ENCODE measurements at regions not wholly inside any gene's neighbourhood (a gene's known extent, or its start where the extent isn't known, plus 50 kb on each side); places are given as distances from the start of the nearest gene placed in this dataset.
"Not testable (repeated sequence)": the region's sequence is repeated elsewhere in the genome, so short reads cannot be mapped to it uniquely, and the experiment has no call there.

DNA sequence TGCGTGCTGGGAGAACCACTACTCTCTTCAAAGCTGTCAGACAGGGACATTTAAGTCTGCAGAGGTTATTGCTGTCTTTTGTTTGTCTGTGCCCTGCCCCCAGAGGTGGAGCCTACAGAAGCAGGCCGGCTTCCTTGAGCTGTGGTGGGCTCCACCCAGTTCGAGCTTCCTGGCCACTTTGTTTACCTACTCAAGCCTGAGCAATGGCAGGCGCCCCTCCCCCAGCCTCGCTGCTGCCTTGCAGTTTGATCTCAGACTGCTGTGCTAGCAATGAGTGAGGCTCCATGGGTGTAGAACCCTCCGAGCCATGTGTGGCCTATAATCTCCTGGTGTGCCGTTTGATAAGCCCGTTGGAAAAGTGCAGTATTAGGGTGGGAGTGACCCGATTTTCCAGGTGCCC lies 542.5 kb upstream of the KLF4 start:
- H3K4me3 ChIP-seq (ENCODE audit: low read length); H3K27me3 ChIP-seq (ENCODE audit: control insufficient read depth, insufficient read depth, low read length); H3K9me3 ChIP-seq (ENCODE audit: control insufficient read depth, low read length); H3K36me3 ChIP-seq (ENCODE audit: control insufficient read depth, insufficient read depth, low read length); H3K9ac ChIP-seq (ENCODE audit: low read length): not testable (repeated sequence)
- H3K4me1 ChIP-seq (ENCODE audit: control insufficient read depth, insufficient read depth, low read length) = peaks cover 32% of the 10 kb centered on the region

DNA sequence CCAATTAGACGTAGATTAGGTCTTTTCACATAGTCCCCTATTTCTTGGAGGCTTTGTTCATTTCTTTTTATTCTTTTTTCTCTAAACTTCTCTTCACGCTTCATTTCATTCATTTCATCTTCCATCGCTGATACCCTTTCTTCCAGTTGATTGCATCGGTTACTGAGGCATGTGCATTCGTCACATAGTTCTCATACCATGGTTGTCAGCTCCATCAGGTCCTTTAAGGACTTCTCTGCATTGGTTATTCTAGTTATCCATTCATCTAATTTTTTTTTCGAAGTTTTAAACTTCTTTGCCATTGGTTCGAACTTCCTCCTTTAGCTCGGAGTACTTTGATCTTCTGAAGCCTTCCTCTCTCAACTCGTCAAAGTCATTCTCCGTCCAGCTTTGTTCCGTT lies 541.7 kb upstream of the KLF4 start:
- H3K36me3 ChIP-seq (ENCODE audit: control insufficient read depth, insufficient read depth, low read length); H3K27me3 ChIP-seq (ENCODE audit: control insufficient read depth, insufficient read depth, low read length); H3K9ac ChIP-seq (ENCODE audit: low read length); H3K9me3 ChIP-seq (ENCODE audit: control insufficient read depth, low read length); H3K4me3 ChIP-seq (ENCODE audit: low read length): not testable (repeated sequence)
- H3K4me1 ChIP-seq (ENCODE audit: control insufficient read depth, insufficient read depth, low read length) = peaks cover 25% of the 10 kb centered on the region

DNA sequence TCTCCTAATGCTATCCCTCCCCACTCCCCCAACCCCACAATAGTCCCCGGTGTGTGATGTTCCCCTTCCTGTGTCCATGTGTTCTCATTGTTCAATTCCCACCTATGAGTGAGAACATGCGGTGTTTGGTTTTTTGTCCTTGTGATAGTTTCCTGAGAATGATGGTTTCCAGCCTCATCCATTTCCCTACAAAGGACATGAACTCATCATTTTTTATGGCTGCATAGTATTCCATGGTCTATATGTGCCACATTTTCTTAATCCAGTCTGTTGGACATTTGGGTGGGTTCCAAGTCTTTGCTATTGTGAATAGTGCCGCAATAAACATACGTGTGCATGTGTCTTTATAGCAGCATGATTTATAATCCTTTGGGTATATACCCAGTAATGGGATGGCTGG lies 537.1 kb upstream of the KLF4 start:
- H3K4me3 ChIP-seq (ENCODE audit: low read length); H3K36me3 ChIP-seq (ENCODE audit: control insufficient read depth, insufficient read depth, low read length); H3K9me3 ChIP-seq (ENCODE audit: control insufficient read depth, low read length); H3K27me3 ChIP-seq (ENCODE audit: control insufficient read depth, insufficient read depth, low read length); H3K9ac ChIP-seq (ENCODE audit: low read length); H3K4me1 ChIP-seq (ENCODE audit: control insufficient read depth, insufficient read depth, low read length): not testable (repeated sequence)

DNA sequence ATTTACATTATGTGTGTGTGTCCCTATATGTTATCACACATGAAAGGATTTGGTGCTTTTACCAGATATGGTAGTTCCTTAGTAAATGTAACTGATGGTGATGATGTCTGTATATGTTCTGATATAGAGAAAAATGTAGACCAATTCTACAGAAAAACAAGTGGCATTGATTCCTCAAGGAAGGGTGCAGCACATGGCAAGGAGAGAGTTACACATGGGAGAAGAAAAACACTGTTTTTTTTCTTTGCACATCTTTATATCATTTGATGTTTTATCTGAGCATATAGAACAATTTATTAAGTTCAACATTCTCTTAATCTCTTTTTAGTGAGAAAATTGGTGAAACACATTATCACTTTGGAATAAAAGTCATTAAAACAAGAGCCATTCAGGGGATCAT lies 535.0 kb upstream of the KLF4 start:
- Histone ChIP-seq H3K27me3 (ENCODE audit: control insufficient read depth, insufficient read depth, low read length) (no peaks in the 10 kb centered on the region), H3K9me3 (ENCODE audit: control insufficient read depth, low read length) (no peaks in the 10 kb centered on the region), H3K36me3 (ENCODE audit: control insufficient read depth, insufficient read depth, low read length) (no peaks in the 10 kb centered on the region), H3K4me3 (ENCODE audit: low read length) (no peak overlapping the region), H3K4me1 (ENCODE audit: control insufficient read depth, insufficient read depth, low read length) (no peaks in the 10 kb centered on the region), H3K9ac (ENCODE audit: low read length) (no peak overlapping the region)

DNA sequence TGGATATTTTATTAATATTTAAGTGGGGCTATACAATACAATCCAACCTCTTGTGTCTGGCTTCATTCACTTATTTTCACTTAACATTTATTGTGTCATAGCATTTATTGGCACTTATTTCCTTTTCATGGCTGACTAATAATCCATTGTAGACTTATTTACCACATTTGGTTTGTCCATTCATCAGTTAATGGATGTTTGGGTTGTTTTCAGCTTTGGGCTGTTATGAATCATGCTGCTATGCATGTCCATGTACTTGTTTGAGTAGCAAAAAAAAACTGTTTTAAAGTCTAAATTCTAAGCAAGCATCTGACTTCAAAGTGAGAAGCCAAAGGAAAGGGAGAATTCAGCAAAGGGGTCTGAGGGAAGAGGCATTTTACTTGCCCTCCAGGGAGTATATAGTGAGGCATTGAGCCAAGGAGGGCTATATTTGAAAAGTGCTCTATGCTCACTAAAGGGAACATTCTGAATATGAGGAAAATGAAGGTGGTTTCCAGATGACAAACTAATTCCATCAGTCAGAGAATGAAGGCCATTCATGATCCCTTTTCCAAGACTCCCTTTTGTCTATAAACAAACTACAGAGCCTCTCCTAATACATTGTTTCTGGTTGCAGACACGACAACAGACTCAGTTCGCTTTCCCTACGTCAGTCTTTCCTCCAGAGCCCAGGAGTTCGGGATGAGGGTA lies 532.8 kb upstream of the KLF4 start:
- Histone ChIP-seq H3K4me1 (ENCODE audit: control insufficient read depth, insufficient read depth, low read length) (no peaks in the 10 kb centered on the region), H3K27me3 (ENCODE audit: control insufficient read depth, insufficient read depth, low read length) (no peaks in the 10 kb centered on the region), H3K9ac (ENCODE audit: low read length) (no peak overlapping the region), H3K9me3 (ENCODE audit: control insufficient read depth, low read length) (no peaks in the 10 kb centered on the region), H3K4me3 (ENCODE audit: low read length) (no peak overlapping the region), H3K36me3 (ENCODE audit: control insufficient read depth, insufficient read depth, low read length) (no peaks in the 10 kb centered on the region)

DNA sequence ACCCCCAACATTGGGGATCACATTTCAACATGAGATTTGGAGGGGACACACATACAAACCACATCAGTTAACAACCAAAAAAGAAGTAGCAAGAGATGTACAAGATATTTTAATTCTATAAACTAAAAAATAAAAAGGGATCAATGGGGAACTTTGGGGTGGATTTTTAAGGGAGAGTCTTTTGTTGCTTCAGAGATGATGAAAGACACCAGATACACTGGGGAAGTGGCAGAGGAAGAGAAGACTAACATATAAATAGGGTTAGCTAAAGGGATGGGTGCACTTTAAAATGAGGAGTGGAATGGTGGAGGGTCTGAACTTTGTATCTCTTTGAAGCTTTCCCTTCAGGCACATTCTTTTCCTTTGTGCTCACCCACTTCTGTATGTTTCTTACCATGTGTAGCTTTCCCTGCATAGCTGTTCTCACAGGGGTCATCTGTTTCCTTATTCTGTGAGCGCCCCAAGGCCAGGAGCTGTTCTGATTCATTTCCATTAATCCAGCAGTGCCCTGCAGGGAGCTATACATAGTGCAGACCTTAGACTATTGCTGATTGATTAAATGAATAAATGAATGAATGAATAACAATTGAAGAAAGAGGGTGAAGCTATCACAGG lies 531.6 kb upstream of the KLF4 start:
- no peaks in the 10 kb centered on the region for H3K36me3 ChIP-seq (ENCODE audit: control insufficient read depth, insufficient read depth, low read length)
- no peaks in the 10 kb centered on the region for H3K27me3 ChIP-seq (ENCODE audit: control insufficient read depth, insufficient read depth, low read length)
- H3K9me3 ChIP-seq (ENCODE audit: control insufficient read depth, low read length) = no peaks in the 10 kb centered on the region

DNA sequence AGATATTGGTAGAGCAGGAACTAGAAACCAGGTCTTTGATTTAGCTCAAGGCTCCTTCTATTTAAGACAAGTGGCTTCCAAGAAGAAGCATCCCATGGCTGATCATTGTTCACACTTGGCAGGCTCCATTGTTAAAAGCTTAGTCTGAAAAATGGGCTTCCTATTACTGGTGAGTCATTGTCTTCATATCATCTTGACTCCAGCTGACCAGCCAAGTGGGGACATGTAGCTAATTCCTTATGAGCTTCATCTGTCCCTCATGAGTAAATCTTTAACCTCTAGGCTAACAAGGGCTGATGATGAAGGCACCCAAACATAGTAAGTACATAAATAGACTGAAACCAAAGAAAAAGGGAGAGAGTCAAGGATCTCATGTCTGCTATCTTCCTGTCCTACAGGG lies 530.3 kb upstream of the KLF4 start:
- Histone ChIP-seq H3K9ac (ENCODE audit: low read length) (no peak overlapping the region), H3K27me3 (ENCODE audit: control insufficient read depth, insufficient read depth, low read length) (no peaks in the 10 kb centered on the region), H3K4me3 (ENCODE audit: low read length) (no peak overlapping the region), H3K4me1 (ENCODE audit: control insufficient read depth, insufficient read depth, low read length) (no peaks in the 10 kb centered on the region), H3K9me3 (ENCODE audit: control insufficient read depth, low read length) (no peaks in the 10 kb centered on the region), H3K36me3 (ENCODE audit: control insufficient read depth, insufficient read depth, low read length) (no peaks in the 10 kb centered on the region)

More for the DNA sequence above, 531.6 kb upstream of the KLF4 start:
- no peak overlapping the region for H3K9ac ChIP-seq (ENCODE audit: low read length)
- no peaks in the 10 kb centered on the region for H3K4me1 ChIP-seq (ENCODE audit: control insufficient read depth, insufficient read depth, low read length)
- no peak overlapping the region for H3K4me3 ChIP-seq (ENCODE audit: low read length)

DNA sequence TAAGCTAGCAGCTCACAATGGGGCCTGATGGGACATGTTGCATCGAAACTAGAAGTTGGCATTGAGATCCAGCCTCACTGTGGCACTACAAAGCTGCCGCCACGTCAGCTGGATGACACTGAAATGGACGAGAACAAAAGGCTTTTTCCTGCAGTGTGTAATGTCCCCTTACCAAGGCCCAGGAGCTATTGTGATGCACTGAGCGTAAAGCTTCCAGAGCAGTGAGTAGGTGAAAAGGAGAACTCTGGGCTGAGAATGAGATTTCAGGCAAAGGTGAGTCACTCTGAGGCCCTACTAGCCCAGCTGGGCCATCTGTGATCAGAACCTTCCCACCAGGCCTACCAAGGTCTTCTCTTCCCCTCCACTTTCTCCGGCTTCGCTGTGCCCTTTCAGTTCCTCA lies 528.1 kb upstream of the KLF4 start:
- H3K36me3 ChIP-seq (ENCODE audit: control insufficient read depth, insufficient read depth, low read length) = no peaks in the 10 kb centered on the region
- H3K4me3 ChIP-seq (ENCODE audit: low read length) = no peak overlapping the region

DNA sequence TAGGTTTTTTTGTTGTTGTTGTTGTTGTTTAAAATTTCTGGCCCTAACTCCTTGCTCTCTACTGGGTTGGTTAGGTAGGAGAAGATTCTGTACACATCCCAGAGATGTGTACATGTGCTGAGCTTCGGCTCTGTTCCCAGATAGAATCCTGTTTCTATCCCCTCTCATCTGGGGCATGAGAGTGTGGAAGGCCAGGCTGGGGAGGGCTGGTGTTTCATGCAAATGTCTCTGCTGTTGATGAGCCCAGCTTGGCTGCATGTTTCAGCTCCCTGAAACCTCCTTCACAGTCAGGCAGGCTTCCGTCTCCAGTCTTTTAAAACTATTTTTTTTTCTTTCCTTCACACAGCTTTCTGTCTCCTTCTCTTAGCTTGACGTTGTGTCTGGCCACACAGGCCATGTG lies 526.9 kb upstream of the KLF4 start:
- no peak overlapping the region for H3K9ac ChIP-seq (ENCODE audit: low read length)
- H3K4me3 ChIP-seq (ENCODE audit: low read length) = no peak overlapping the region
- H3K36me3 ChIP-seq (ENCODE audit: control insufficient read depth, insufficient read depth, low read length) = no peaks in the 10 kb centered on the region
- no peaks in the 10 kb centered on the region for H3K27me3 ChIP-seq (ENCODE audit: control insufficient read depth, insufficient read depth, low read length)
- no peaks in the 10 kb centered on the region for H3K9me3 ChIP-seq (ENCODE audit: control insufficient read depth, low read length)
- no peaks in the 10 kb centered on the region for H3K4me1 ChIP-seq (ENCODE audit: control insufficient read depth, insufficient read depth, low read length)

More for the DNA sequence above, 528.1 kb upstream of the KLF4 start:
- Histone ChIP-seq H3K9ac (ENCODE audit: low read length) (no peak overlapping the region), H3K9me3 (ENCODE audit: control insufficient read depth, low read length) (no peaks in the 10 kb centered on the region), H3K4me1 (ENCODE audit: control insufficient read depth, insufficient read depth, low read length) (no peaks in the 10 kb centered on the region), H3K27me3 (ENCODE audit: control insufficient read depth, insufficient read depth, low read length) (no peaks in the 10 kb centered on the region)

DNA sequence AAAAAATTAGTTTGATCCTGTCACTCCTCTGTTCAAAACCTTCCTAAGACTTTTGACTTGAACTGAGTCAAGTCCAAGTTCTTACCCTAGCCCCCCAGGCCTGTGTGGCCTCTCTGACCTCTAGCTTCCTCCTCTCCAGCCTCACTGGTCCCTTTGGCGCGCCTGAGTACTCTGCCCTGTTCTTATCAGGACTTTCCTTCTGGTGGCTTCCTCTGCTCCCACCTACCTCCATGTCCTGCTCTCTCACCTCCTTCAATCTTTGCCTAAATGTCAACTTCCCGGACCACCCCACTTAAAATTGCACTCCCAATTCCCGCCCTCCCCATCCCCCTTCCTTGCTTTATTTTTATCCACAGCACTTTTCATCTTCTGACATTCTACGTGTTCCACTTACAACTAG lies 526.1 kb upstream of the KLF4 start:
- no peaks in the 10 kb centered on the region for H3K9me3 ChIP-seq (ENCODE audit: control insufficient read depth, low read length)
- H3K36me3 ChIP-seq (ENCODE audit: control insufficient read depth, insufficient read depth, low read length) = no peaks in the 10 kb centered on the region
- no peaks in the 10 kb centered on the region for H3K4me1 ChIP-seq (ENCODE audit: control insufficient read depth, insufficient read depth, low read length)
- H3K27me3 ChIP-seq (ENCODE audit: control insufficient read depth, insufficient read depth, low read length) = no peaks in the 10 kb centered on the region
- no peak overlapping the region for H3K9ac ChIP-seq (ENCODE audit: low read length)
- H3K4me3 ChIP-seq (ENCODE audit: low read length) = no peak overlapping the region

DNA sequence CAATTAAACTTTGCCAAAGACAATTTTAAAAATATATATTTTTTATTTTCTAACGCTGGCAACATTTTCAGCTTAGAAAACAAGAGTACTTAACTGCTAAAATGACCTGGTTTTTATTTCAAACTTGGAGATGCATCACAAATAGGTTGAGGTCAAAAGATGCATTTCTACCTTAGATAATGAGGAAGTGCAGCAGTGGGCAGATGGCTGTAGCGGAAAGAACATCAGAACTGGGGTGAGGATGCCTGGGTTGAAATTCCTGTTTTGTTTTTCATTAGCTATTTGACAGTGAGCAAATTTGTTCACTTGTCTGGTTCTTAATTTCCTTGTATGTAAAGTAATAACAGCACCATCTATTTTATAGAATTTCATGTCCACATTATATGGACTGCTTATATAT lies 524.8 kb upstream of the KLF4 start:
- Histone ChIP-seq H3K27me3 (ENCODE audit: control insufficient read depth, insufficient read depth, low read length) (no peaks in the 10 kb centered on the region), H3K4me3 (ENCODE audit: low read length) (no peak overlapping the region), H3K9me3 (ENCODE audit: control insufficient read depth, low read length) (no peaks in the 10 kb centered on the region), H3K9ac (ENCODE audit: low read length) (no peak overlapping the region), H3K4me1 (ENCODE audit: control insufficient read depth, insufficient read depth, low read length) (no peaks in the 10 kb centered on the region), H3K36me3 (ENCODE audit: control insufficient read depth, insufficient read depth, low read length) (no peaks in the 10 kb centered on the region)

DNA sequence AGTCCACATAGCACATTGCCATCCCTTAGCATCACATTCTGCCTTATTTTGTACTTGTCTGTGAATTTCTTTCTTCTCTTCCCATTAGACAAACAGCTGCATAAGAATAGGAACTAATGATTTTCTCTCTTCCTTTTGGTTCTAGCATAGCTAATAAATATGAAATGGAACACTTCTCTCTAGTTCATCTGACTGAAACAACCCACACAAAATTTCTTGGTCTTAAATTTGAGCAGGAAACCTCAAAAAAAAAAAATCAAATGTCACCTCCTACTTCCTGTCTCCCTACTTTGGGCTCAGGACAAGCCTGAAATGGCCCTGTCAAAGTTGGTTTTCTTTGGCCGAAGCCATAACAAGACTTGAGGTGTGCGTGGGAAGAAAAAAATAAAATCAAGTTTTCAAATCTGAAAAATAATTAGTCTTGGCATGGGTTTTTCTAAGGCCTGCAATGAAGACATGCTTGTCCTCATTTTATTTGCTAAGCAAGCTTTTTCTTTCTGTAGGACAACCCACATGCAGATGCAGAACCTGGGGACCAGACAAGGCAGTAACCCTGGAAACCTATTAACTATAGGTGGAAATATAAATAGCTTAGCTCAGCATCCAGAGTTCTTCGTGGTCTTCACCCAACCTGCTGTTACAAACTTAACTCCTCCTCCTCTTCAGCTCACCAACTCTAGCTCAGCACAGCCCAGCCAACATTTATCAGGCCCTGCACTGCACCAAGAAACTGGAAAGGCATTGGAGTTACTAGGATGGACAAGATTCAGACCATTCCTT lies 523.5 kb upstream of the KLF4 start:
- no peaks in the 10 kb centered on the region for H3K36me3 ChIP-seq (ENCODE audit: control insufficient read depth, insufficient read depth, low read length)
- H3K27me3 ChIP-seq (ENCODE audit: control insufficient read depth, insufficient read depth, low read length) = no peaks in the 10 kb centered on the region
- no peak overlapping the region for H3K9ac ChIP-seq (ENCODE audit: low read length)
- no peaks in the 10 kb centered on the region for H3K4me1 ChIP-seq (ENCODE audit: control insufficient read depth, insufficient read depth, low read length)
- H3K9me3 ChIP-seq (ENCODE audit: control insufficient read depth, low read length) = no peaks in the 10 kb centered on the region
- H3K4me3 ChIP-seq (ENCODE audit: low read length) = no peak overlapping the region

Measured in mucosa of stomach (tissue), 1 donor.